WTC11 (cell line): ENCODE measurements at regions not wholly inside any gene's neighbourhood (a gene's known extent, or its start where the extent isn't known, plus 50 kb on each side); places are given as distances from the start of the nearest gene placed in this dataset.

Experiments
- TCF7 ChIP-seq: sonication (generic); formaldehyde crosslinking; IDR thresholded peaks from 2 replicates; pipeline ENCODE4 v1.8.0; 2022; ENCODE audit warnings: mild to moderate bottlenecking, low read depth, missing genetic modification reagents, moderate library complexity
- TF ChIP-seq, protein P1 (sequence below): fragments of 200-600 bp; IDR thresholded peaks from 2 replicates; pipeline ENCODE4 v1.8.0; 2022; ENCODE audit warnings: antibody characterized with exemption

DNA sequence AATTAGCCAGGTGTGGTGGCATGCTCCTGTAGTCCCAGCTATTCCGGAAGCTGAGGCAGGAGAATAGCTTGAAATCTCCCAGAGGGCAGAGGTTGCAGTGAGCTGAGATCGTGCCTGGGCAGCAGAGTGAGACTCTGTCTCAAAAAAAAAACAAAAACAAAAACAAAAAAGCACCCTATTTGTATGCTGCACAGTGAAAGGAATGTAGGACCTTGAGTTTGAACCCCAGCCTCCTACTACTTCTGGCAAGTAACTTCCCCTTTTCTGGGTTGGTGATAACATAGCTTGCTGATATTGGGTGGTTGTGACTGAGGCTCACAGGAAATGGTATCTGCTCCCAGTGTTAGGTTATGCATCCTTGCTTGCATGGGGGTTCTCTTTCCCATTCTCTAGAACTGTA is 205.3 kb downstream of the BUB3 start:
- no peak for TF ChIP-seq TCF7 (CRISPR knock-in tag)
- TF ChIP-seq, protein P1, sequence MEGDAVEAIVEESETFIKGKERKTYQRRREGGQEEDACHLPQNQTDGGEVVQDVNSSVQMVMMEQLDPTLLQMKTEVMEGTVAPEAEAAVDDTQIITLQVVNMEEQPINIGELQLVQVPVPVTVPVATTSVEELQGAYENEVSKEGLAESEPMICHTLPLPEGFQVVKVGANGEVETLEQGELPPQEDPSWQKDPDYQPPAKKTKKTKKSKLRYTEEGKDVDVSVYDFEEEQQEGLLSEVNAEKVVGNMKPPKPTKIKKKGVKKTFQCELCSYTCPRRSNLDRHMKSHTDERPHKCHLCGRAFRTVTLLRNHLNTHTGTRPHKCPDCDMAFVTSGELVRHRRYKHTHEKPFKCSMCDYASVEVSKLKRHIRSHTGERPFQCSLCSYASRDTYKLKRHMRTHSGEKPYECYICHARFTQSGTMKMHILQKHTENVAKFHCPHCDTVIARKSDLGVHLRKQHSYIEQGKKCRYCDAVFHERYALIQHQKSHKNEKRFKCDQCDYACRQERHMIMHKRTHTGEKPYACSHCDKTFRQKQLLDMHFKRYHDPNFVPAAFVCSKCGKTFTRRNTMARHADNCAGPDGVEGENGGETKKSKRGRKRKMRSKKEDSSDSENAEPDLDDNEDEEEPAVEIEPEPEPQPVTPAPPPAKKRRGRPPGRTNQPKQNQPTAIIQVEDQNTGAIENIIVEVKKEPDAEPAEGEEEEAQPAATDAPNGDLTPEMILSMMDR, result no peak
